B cell (primary cell): ENCODE measurements at regions not wholly inside any gene's neighbourhood (a gene's known extent, or its start where the extent isn't known, plus 50 kb on each side); places are given as distances from the start of the nearest gene placed in this dataset.

Experiments
- ATAC-seq: fragments of 200-7000 bp; cut with Tn5 transposase; one replicate; pipeline ENCODE4 v1.10.0; 2021; ENCODE audit warnings: low read depth, mild to moderate bottlenecking, moderate number of reproducible peaks, moderate library complexity
- CTCF ChIA-PET: fragments of 350-600 bp; sonication (Branson Sonifier 250); formaldehyde crosslinking; loops from one replicate; lab custom pipeline; 2021; ENCODE audit warnings: antibody characterized with exemption, inconsistent platforms; lab: Charles Lee
- POLR2A ChIA-PET: fragments of 350-600 bp; sonication (Branson Sonifier 250); formaldehyde crosslinking; loops from one replicate; lab custom pipeline; 2021; ENCODE audit warnings: antibody characterized with exemption; lab: Charles Lee
- DNase-seq: peaks from one replicate; pipeline ENCODE4 v3.0.0; 2013
- H2AFZ ChIP-seq: 2 replicates; pipeline ENCODE4 v1.6.1; 2012; ENCODE audit warnings: mild to moderate bottlenecking, low read depth, low read length; ENCODE audit not compliant: insufficient read depth, poor library complexity, severe bottlenecking
- H3K27ac ChIP-seq, 2 donors: 1 replicate in 1 of 2; 2 replicates in 1 of 2; pipeline ENCODE4 v1.5.1; 2012 to 2013; ENCODE audit warnings: low read length in 2 of 2, mild to moderate bottlenecking in 2 of 2, moderate library complexity in 1 of 2
- H3K27me3 ChIP-seq, 4 experiments: fragments of 200-600 bp in 1 of 4; sonication (generic) in 1 of 4; replicated peaks in 1 of 4; 1 replicate in 2 of 4; 2 replicates in 2 of 4; pipeline versions ENCODE4 v1.6.1 to v1.7.0; 2013 to 2016; ENCODE audit warnings: low read length in 3 of 4, mild to moderate bottlenecking in 2 of 4, mixed read lengths in 1 of 4, moderate library complexity in 1 of 4; ENCODE audit not compliant: insufficient read depth in 4 of 4, control insufficient read depth in 3 of 4; ENCODE audit errors: control extremely low read depth in 1 of 4
- H3K36me3 ChIP-seq, 2 experiments: replicated peaks in 1 of 2; 1 replicate in 1 of 2; 2 replicates in 1 of 2; pipeline versions ENCODE4 v1.6.1 to v1.7.1; 2013; ENCODE audit warnings: low read length in 1 of 2; ENCODE audit not compliant: insufficient read depth in 2 of 2, control insufficient read depth in 1 of 2; ENCODE audit errors: control extremely low read depth in 1 of 2, extremely low read depth in 1 of 2
- H3K4me1 ChIP-seq, 2 donors: fragments of 200-600 bp in 1 of 2; sonication (generic) in 1 of 2; 1 replicate in 1 of 2; 2 replicates in 1 of 2; pipeline versions ENCODE4 v1.5.1 to v1.6.1; 2013 to 2017; ENCODE audit warnings: low read length in 2 of 2; ENCODE audit not compliant: control insufficient read depth in 2 of 2, insufficient read depth in 2 of 2
- H3K4me2 ChIP-seq: replicated peaks from 2 replicates; pipeline ENCODE3; 2012; ENCODE audit warnings: mild to moderate bottlenecking, low read depth, low read length; ENCODE audit not compliant: poor library complexity, severe bottlenecking
- H3K4me3 ChIP-seq, 5 experiments: fragments of 200-600 bp in 1 of 5; sonication (generic) in 1 of 5; 1 replicate in 3 of 5; 2 replicates in 2 of 5; pipeline versions ENCODE4 v1.5.1 to v1.7.0; 2011 to 2016; ENCODE audit warnings: low read length in 4 of 5, mild to moderate bottlenecking in 4 of 5, low read depth in 2 of 5, control low read depth in 1 of 5, moderate library complexity in 1 of 5; ENCODE audit not compliant: insufficient read depth in 1 of 5; ENCODE audit errors: control extremely low read depth in 1 of 5, extremely low read depth in 1 of 5
- H3K79me2 ChIP-seq: fragments of 200-600 bp; sonication (generic); one replicate; pipeline ENCODE4 v1.6.0; 2016; ENCODE audit warnings: low read length; ENCODE audit not compliant: control insufficient read depth, insufficient read depth
- H3K9ac ChIP-seq: fragments of 200-600 bp; sonication (generic); 2 replicates; pipeline ENCODE4 v1.6.1; 2017; ENCODE audit warnings: mild to moderate bottlenecking, low read length, moderate library complexity
- H3K9me3 ChIP-seq, 3 donors: one replicate each; pipeline versions ENCODE4 v1.6.1 to v1.7.1; 2013; ENCODE audit warnings: low read length in 2 of 3; ENCODE audit not compliant: control insufficient read depth in 2 of 3, insufficient read depth in 1 of 3; ENCODE audit errors: control extremely low read depth in 1 of 3
- H4K20me1 ChIP-seq: 2 replicates; pipeline ENCODE4 v1.6.0; 2012; ENCODE audit warnings: mild to moderate bottlenecking, low read length; ENCODE audit not compliant: insufficient read depth, control insufficient read depth, poor library complexity, severe bottlenecking
- H3K27ac Mint-ChIP-seq: one replicate; pipeline ENCODE4 v1.8.0; 2021; ENCODE audit warnings: mixed read lengths
- H3K27me3 Mint-ChIP-seq: one replicate; pipeline ENCODE4 v1.8.0; 2021; ENCODE audit warnings: mixed read lengths
- H3K4me1 Mint-ChIP-seq: one replicate; pipeline ENCODE4 v1.8.0; 2021; ENCODE audit warnings: mixed read lengths
- H3K4me3 Mint-ChIP-seq: one replicate; pipeline ENCODE4 v1.8.0; 2021; ENCODE audit warnings: mixed read lengths
- H3K9me3 Mint-ChIP-seq: one replicate; pipeline ENCODE4 v1.8.0; 2022; ENCODE audit warnings: mixed read lengths; ENCODE audit not compliant: insufficient read depth
- EZH2 ChIP-seq: IDR thresholded peaks from 2 replicates; pipeline ENCODE4 v1.6.1; 2012; ENCODE audit warnings: borderline replicate concordance, low read depth, mild to moderate bottlenecking, moderate library complexity, low read length; ENCODE audit not compliant: insufficient read depth, poor library complexity, severe bottlenecking
- WGBS: methylation state at CpG from one replicate; pipeline ENCODE4 v1.1.5; 2013; ENCODE audit warnings: missing lambda C conversion rate; ENCODE audit not compliant: insufficient coverage; 5-methylcytosine and 5-hydroxymethylcytosine counted together
- intact Hi-C: fragments of 100-400 bp; cut with micrococcal nuclease; formaldehyde crosslinking; loops from one replicate; pipeline ENCODE4 v1.10.0; 2022
- TF ChIP-seq, protein P1 (sequence below): fragments of 200-600 bp; IDR thresholded peaks from one replicate; pipeline ENCODE4 v1.8.0; 2022; ENCODE audit warnings: antibody characterized with exemption, mild to moderate bottlenecking

DNA sequence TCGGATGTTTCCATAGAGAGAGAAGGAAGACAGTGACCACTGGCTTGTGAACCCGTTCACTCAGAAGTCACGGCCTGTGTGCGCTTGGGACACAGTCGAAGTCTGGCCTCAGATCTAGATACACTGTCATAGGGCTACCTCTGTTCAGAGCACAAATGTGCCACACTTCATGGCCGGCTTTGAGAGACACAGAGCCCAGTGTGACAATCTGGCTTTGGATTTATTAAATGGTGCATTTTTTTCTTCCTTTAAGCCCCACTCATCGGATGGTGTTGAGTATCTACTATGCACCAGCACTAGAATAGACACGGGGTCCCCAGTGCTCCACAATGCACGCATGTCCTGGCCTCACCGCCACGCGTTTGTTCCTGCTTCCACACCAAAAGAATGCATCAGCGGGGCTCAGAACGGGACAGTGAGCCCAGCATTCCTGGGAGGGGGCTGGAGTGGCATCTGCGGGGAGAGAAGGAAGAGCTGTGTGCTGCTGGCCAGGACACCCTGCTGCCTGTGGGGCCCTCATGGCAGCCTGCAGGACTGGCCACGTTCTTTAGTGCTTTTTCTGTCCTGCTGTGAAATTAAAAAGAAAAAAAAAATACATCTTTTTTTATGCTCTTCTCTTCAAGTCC is 738.9 kb upstream of the SALL3 start:
- no peak overlapping the region for H3K27ac ChIP-seq
- intact Hi-C loops = no loop called here
- no peaks in the 10 kb centered on the region for H3K27me3 ChIP-seq
- TF ChIP-seq EZH2 = no peak
- TF ChIP-seq, protein P1, sequence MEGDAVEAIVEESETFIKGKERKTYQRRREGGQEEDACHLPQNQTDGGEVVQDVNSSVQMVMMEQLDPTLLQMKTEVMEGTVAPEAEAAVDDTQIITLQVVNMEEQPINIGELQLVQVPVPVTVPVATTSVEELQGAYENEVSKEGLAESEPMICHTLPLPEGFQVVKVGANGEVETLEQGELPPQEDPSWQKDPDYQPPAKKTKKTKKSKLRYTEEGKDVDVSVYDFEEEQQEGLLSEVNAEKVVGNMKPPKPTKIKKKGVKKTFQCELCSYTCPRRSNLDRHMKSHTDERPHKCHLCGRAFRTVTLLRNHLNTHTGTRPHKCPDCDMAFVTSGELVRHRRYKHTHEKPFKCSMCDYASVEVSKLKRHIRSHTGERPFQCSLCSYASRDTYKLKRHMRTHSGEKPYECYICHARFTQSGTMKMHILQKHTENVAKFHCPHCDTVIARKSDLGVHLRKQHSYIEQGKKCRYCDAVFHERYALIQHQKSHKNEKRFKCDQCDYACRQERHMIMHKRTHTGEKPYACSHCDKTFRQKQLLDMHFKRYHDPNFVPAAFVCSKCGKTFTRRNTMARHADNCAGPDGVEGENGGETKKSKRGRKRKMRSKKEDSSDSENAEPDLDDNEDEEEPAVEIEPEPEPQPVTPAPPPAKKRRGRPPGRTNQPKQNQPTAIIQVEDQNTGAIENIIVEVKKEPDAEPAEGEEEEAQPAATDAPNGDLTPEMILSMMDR = no peak
- Mint-ChIP-seq H3K9me3 (peaks cover 5% of the 10 kb centered on the region), H3K4me3 (no peak overlapping the region), H3K27me3 (no peaks in the 10 kb centered on the region), H3K4me1 (no peaks in the 10 kb centered on the region), H3K27ac (no peak overlapping the region)
- no peak overlapping the region for H2AFZ ChIP-seq
- ChIA-PET CTCF (no interaction called here), POLR2A (no interaction called here)
- no peak for DNase-seq
- H3K4me2 ChIP-seq = no peak overlapping the region
- peaks cover 0 to 36% (median 0%) of the 10 kb centered on the region in 3 donors for H3K9me3 ChIP-seq
- ATAC-seq = no peak
- 75% methylated on average over 13 of the region's 16 CpGs for WGBS
- no peak overlapping the region for H3K9ac ChIP-seq
- H3K4me1 ChIP-seq = no peaks in the 10 kb centered on the region
- H3K4me3 ChIP-seq = no peak overlapping the region
- no peaks in the 10 kb centered on the region for H4K20me1 ChIP-seq
- no peaks in the 10 kb centered on the region for H3K79me2 ChIP-seq
- no peaks in the 10 kb centered on the region for H3K36me3 ChIP-seq

DNA sequence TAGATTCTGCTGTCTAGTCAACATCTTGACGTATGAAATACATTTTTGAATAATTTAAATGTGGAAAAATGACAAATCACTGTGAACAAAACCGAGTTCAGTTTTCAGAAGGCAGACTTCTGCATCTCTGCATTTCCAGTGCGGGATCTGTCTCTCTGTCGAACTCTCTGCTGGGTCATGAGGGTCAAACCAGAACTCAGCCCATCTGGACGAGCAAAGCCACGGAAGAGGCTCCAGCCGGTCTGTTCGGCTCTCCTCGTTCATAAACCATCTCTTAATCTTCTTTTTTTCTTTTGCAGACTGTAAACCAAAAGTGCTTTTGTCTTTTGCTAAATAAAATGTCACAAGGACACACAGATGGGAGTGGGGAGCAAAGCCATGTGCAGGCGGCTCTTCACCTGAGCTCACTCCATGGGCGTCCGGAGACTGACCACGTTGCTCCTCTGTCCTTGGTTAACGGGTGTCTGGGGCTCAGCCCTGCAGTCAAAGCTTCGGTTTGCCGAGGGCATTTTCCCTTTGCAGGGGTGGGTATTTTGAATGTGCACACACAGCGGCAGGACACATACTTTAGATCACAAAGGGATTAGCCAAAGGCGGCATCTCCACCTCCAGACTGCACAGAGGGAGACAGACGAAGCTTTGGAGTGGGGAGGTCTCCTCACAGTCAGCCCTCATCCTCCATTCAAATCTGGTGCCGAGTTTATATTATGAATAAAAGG is 737.9 kb upstream of the SALL3 start:
- ATAC-seq = no peak
- peaks cover 5% of the 10 kb centered on the region for H3K9me3 Mint-ChIP-seq
- no peak overlapping the region for H3K4me3 ChIP-seq
- H3K27me3 ChIP-seq = no peaks in the 10 kb centered on the region
- CTCF ChIA-PET = no interaction called here
- no peak overlapping the region for H3K4me3 Mint-ChIP-seq
- H3K9me3 ChIP-seq = peaks cover 0 to 45% (median 0%) of the 10 kb centered on the region in 3 donors
- no peaks in the 10 kb centered on the region for H3K4me1 ChIP-seq
- POLR2A ChIA-PET = no interaction called here
- H2AFZ ChIP-seq = no peak overlapping the region
- H3K27me3 Mint-ChIP-seq = no peaks in the 10 kb centered on the region
- H3K4me2 ChIP-seq = no peak overlapping the region
- no peak overlapping the region for H3K27ac Mint-ChIP-seq
- 79% methylated on average over 8 of the region's 20 CpGs for WGBS
- H3K79me2 ChIP-seq = no peaks in the 10 kb centered on the region
- H3K27ac ChIP-seq = no peak overlapping the region
- no peaks in the 10 kb centered on the region for H3K36me3 ChIP-seq
- no peak for DNase-seq
- TF ChIP-seq, protein P1 = no peak
- TF ChIP-seq EZH2 = no peak
- no peak overlapping the region for H3K9ac ChIP-seq
- no peaks in the 10 kb centered on the region for H4K20me1 ChIP-seq
- H3K4me1 Mint-ChIP-seq = no peaks in the 10 kb centered on the region
- intact Hi-C loops = no loop called here
